HEK293T (cell line): ENCODE measurements at regions not wholly inside any gene's neighbourhood (a gene's known extent, or its start where the extent isn't known, plus 50 kb on each side); places are given as distances from the start of the nearest gene placed in this dataset.
"Not testable (repeated sequence)": the region's sequence is repeated elsewhere in the genome, so short reads cannot be mapped to it uniquely, and the experiment has no call there.

ENCODE experiments used
- CTCF ChIA-PET: fragments of 350-600 bp; formaldehyde crosslinking; extraction: SDS; loops from one replicate; lab custom pipeline; 2021; ENCODE audit warnings: antibody characterized with exemption, inconsistent platforms; lab: Yijun Ruan, JAX
- POLR2A ChIA-PET: fragments of 350-600 bp; formaldehyde crosslinking; extraction: SDS; loops from one replicate; lab custom pipeline; 2020; ENCODE audit warnings: antibody characterized with exemption, inconsistent platforms; lab: Yijun Ruan, JAX
- DNase-seq: peaks from one replicate; pipeline ENCODE4 v3.0.0; 2012; ENCODE audit warnings: mixed read lengths; ENCODE audit errors: extremely low spot score
- ARNT ChIP-seq: fragments of 450-650 bp; IDR thresholded peaks from 2 replicates; pipeline ENCODE4 v1.6.1; 2017; ENCODE audit warnings: mild to moderate bottlenecking
- BHLHE40 ChIP-seq: fragments of 450-650 bp; IDR thresholded peaks from 2 replicates; pipeline ENCODE4 v1.6.1; 2016; ENCODE audit warnings: mild to moderate bottlenecking, moderate library complexity, borderline replicate concordance
- CTBP1 ChIP-seq: fragments of 450-650 bp; IDR thresholded peaks from 2 replicates; pipeline ENCODE4 v1.6.1; 2016; ENCODE audit warnings: borderline replicate concordance
- ELF4 ChIP-seq: fragments of 450-650 bp; IDR thresholded peaks from 2 replicates; pipeline ENCODE4 v1.6.1; 2017; ENCODE audit warnings: antibody characterized with exemption
- FOXA1 ChIP-seq: fragments of 450-650 bp; IDR thresholded peaks from 2 replicates; pipeline ENCODE4 v1.6.1; 2016; ENCODE audit warnings: mild to moderate bottlenecking
- FOXK2 ChIP-seq: fragments of 450-650 bp; IDR thresholded peaks from 2 replicates; pipeline ENCODE4 v1.6.1; 2016; ENCODE audit warnings: mild to moderate bottlenecking
- FOXM1 ChIP-seq: fragments of 450-650 bp; IDR thresholded peaks from 2 replicates; pipeline ENCODE4 v1.6.1; 2017; ENCODE audit warnings: mild to moderate bottlenecking, borderline replicate concordance
- HDGF ChIP-seq: fragments of 450-650 bp; IDR thresholded peaks from 2 replicates; pipeline ENCODE4 v1.6.1; 2017; ENCODE audit warnings: antibody characterized with exemption, borderline replicate concordance
- L3MBTL2 ChIP-seq: fragments of 450-650 bp; conservative IDR thresholded peaks from 2 replicates; pipeline ENCODE4 v1.6.1; 2016; ENCODE audit warnings: mild to moderate bottlenecking
- LEF1 ChIP-seq: fragments of 450-650 bp; IDR thresholded peaks from 2 replicates; pipeline ENCODE4 v1.6.1; 2017; ENCODE audit warnings: mild to moderate bottlenecking, borderline replicate concordance
- NFRKB ChIP-seq: fragments of 450-650 bp; IDR thresholded peaks from 2 replicates; pipeline ENCODE4 v1.6.1; 2016; ENCODE audit warnings: mild to moderate bottlenecking, moderate library complexity
- PKNOX1 ChIP-seq: fragments of 450-650 bp; IDR thresholded peaks from 2 replicates; pipeline ENCODE4 v1.6.1; 2016
- SP1 ChIP-seq: fragments of 450-650 bp; IDR thresholded peaks from 2 replicates; pipeline ENCODE4 v1.6.1; 2017
- SUZ12 ChIP-seq: fragments of 450-650 bp; IDR thresholded peaks from 2 replicates; pipeline ENCODE4 v1.6.1; 2016; ENCODE audit warnings: mild to moderate bottlenecking
- TARDBP ChIP-seq: fragments of 450-650 bp; IDR thresholded peaks from 2 replicates; pipeline ENCODE4 v1.6.1; 2016
- ZNF384 ChIP-seq: fragments of 450-650 bp; IDR thresholded peaks from 2 replicates; pipeline ENCODE4 v1.6.1; 2016

- no peak for TF ChIP-seq SP1
- TF ChIP-seq FOXM1, result no peak
- no peak for TF ChIP-seq L3MBTL2
- no peak for TF ChIP-seq NFRKB
- TF ChIP-seq TARDBP, result no peak
- no peak for TF ChIP-seq LEF1
- no peak for TF ChIP-seq CTBP1
- TF ChIP-seq PKNOX1, result no peak
- no peak for TF ChIP-seq FOXK2
- no peak for TF ChIP-seq HDGF
- ChIA-PET CTCF (interaction anchor here (0.6 kb wide), 1 partner anchor 126 kb away, joined by 3 read pairs; no protein-coding TSS in a partner anchor), POLR2A (no interaction called here)
- no peak for DNase-seq
These were observed 239.1 kb upstream of the IRF2BP2 start for GRCh38 chr1:234848972-234849649.

GRCh38 chr1:234846813-234847212 lies 236.8 kb upstream of the IRF2BP2 start:
- DNase-seq, POLR2A ChIA-PET, CTCF ChIA-PET: not testable (repeated sequence)

GRCh38 chr1:234845836-234846235 lies 235.9 kb upstream of the IRF2BP2 start:
- POLR2A ChIA-PET, result no interaction called here
- no peak for DNase-seq
- CTCF ChIA-PET, result interaction anchor here (0.5 kb wide), 1 partner anchor 346 kb away, joined by 3 read pairs; no protein-coding TSS in a partner anchor
- TF ChIP-seq ELF4, result no peak
- TF ChIP-seq SP1, result no peak
- TF ChIP-seq BHLHE40, result no peak
- TF ChIP-seq ARNT, result no peak
- no peak for TF ChIP-seq HDGF
- no peak for TF ChIP-seq FOXM1
- no peak for TF ChIP-seq L3MBTL2
- TF ChIP-seq ZNF384, result no peak
- no peak for TF ChIP-seq FOXK2
- TF ChIP-seq PKNOX1, result no peak
- no peak for TF ChIP-seq SUZ12
- TF ChIP-seq FOXA1, result no peak
- TF ChIP-seq TARDBP, result no peak
- no peak for TF ChIP-seq CTBP1
- no peak for TF ChIP-seq NFRKB
- no peak for TF ChIP-seq LEF1

- ChIA-PET POLR2A (no interaction called here), CTCF (interaction anchor here (0.5 kb wide), 1 partner anchor 346 kb away, joined by 3 read pairs; no protein-coding TSS in a partner anchor)
- no peak for DNase-seq
- no peak for TF ChIP-seq LEF1
- no peak for TF ChIP-seq CTBP1
- no peak for TF ChIP-seq L3MBTL2
- TF ChIP-seq FOXM1, result no peak
- TF ChIP-seq BHLHE40, result no peak
- TF ChIP-seq FOXA1, result no peak
- TF ChIP-seq ZNF384, result no peak
These were observed 235.2 kb upstream of the IRF2BP2 start for GRCh38 chr1:234845097-234845660.

- CTCF ChIA-PET, result no interaction called here
- no peak for DNase-seq
- POLR2A ChIA-PET, result no interaction called here
- TF ChIP-seq FOXK2, result no peak
- no peak for TF ChIP-seq SP1
- no peak for TF ChIP-seq NFRKB
- no peak for TF ChIP-seq L3MBTL2
- TF ChIP-seq FOXA1, result no peak
- no peak for TF ChIP-seq ZNF384
- no peak for TF ChIP-seq HDGF
- TF ChIP-seq BHLHE40, result no peak
- no peak for TF ChIP-seq TARDBP
- no peak for TF ChIP-seq ARNT
- no peak for TF ChIP-seq LEF1
- no peak for TF ChIP-seq PKNOX1
- TF ChIP-seq CTBP1, result no peak
- TF ChIP-seq SUZ12, result no peak
- TF ChIP-seq FOXM1, result no peak
- no peak for TF ChIP-seq ELF4
These were observed 234.6 kb upstream of the IRF2BP2 start for GRCh38 chr1:234844479-234845031.

GRCh38 chr1:234843946-234844345 lies 234.0 kb upstream of the IRF2BP2 start:
- no peak for DNase-seq
- POLR2A ChIA-PET, result no interaction called here
- CTCF ChIA-PET, result no interaction called here
- TF ChIP-seq NFRKB, result no peak
- no peak for TF ChIP-seq FOXM1
- TF ChIP-seq CTBP1, result no peak
- no peak for TF ChIP-seq L3MBTL2
- no peak for TF ChIP-seq LEF1
- no peak for TF ChIP-seq ELF4
- no peak for TF ChIP-seq HDGF
- TF ChIP-seq ARNT, result no peak
- no peak for TF ChIP-seq FOXK2
- no peak for TF ChIP-seq SP1
- TF ChIP-seq BHLHE40, result no peak
- TF ChIP-seq TARDBP, result no peak
- TF ChIP-seq SUZ12, result no peak
